Superior temporal gyrus (tissue), 1 donor: ENCODE measurements at regions not wholly inside any gene's neighbourhood (a gene's known extent, or its start where the extent isn't known, plus 50 kb on each side); places are given as distances from the start of the nearest gene placed in this dataset.

Source experiments
- DNase-seq: peaks from one replicate; pipeline ENCODE4 v3.0.0-alpha.2; 2016; ENCODE audit errors: extremely low spot score

DNA sequence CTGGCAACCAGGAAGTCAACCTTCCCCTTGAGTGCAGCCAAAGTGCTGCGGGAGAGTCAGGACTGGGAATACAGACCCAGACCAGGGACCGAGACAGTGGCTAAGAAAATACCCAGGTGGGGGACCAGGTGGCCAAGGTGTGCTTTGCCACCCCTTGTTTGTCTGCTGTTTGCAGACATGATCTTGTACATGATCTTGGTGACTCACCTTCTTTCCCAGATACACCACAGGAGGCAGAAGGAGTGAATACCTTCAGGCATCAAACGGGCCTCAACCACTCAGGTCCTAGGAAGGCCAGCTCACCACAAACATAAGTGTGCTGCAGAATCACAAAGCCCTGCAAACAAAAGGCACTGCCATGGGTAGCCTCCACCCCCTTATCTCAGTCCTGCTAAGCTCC lies 62.0 kb downstream of the CNGA2 start:
- DNase-seq: no peak

GRCh38 chrX:151801980-151802379 lies 67.4 kb downstream of the CNGA2 start:
- DNase-seq: no peak

- DNase-seq: no peak
These were observed 72.5 kb downstream of the CNGA2 start for GRCh38 chrX:151806967-151807540.

- peak; percentile 6 for DNase-seq
These were observed 78.1 kb downstream of the CNGA2 start for GRCh38 chrX:151812661-151813060.

DNA sequence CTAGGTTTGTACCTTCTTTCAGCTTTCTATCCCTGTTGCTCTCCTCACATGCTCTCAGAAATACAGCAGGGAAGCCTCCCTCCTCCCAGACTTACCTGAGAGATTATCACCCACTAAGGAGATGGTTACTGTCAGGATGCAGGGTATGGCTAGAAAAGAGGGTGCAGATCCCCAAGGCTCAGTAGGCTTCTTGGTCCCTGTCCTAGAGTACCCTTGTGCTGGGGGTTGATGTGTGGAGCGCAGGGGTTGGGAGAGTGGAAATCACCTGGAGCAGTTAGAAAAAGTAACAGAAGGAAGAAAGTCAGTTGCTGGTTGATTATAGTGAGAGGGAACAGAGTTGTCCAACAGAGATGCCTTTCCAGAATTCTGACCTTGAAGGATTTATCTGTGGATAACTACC lies 80.2 kb downstream of the CNGA2 start:
- no peak for DNase-seq

- DNase-seq: no peak
These were observed 80.9 kb downstream of the CNGA2 start for GRCh38 chrX:151815398-151815797.

- DNase-seq: peak; percentile 8
These were observed 82.4 kb downstream of the CNGA2 start for GRCh38 chrX:151816934-151817333.

DNA sequence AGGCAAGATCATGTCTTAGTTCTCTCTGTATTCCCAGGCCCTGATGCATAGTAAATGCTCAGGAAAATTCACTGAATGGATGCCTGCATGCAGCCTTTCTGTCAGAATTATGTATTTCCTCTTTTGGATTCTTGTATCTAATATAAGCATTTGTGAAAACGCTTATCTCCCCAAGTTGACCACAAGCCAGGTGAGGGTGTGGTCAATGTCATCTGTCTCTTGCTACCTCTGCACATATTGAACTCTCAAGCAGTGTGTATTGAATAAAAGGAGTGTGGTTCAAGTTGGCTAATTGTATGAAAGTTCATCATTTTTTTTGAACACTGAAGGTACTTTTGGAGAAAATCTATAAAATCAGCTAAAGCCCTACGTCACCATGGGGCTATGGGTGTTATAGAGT lies 84.3 kb downstream of the CNGA2 start:
- no peak for DNase-seq

DNA sequence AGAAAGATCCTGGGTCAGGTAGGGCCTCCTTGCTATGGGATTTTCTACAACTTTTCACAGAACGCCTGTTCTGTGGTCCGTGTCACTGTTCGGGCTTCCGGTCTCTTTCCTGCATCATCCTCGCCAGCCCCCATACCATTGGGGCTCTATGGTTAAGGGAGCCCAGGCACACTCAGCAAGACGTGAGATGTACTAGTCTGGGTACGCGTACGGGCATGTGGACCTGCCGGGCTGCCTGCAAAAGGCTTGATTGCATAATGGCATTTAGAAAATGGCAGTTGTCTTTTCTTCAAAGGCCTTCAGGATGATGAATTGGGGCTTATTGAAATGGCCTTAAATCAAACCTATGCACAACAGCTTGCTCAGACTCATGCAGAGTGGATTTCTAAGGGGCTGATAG lies 86.7 kb downstream of the CNGA2 start:
- no peak for DNase-seq

DNA sequence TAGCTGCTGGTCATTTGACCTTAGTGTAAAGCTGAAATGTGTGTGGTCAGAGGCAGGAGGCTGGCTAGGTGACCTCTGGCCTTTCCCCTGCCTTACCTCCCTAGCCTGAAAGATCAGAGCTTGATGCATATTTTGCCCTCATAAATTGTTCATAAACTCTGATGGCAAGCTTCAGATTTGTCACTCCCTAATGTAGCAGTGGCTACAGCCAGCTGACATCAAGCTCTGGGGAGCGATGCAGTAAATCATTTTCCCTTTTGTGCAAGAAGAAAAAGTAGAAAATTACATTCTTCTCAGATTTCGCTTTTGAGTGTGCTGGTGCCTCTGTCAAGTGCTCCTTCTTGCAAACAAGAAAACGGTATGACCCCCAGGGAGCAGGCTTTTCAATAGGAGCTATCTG lies 87.7 kb upstream of the MAGEA4 start:
- DNase-seq: no peak

- no peak for DNase-seq
These were observed 86.7 kb upstream of the MAGEA4 start for GRCh38 chrX:151825925-151826485.

DNA sequence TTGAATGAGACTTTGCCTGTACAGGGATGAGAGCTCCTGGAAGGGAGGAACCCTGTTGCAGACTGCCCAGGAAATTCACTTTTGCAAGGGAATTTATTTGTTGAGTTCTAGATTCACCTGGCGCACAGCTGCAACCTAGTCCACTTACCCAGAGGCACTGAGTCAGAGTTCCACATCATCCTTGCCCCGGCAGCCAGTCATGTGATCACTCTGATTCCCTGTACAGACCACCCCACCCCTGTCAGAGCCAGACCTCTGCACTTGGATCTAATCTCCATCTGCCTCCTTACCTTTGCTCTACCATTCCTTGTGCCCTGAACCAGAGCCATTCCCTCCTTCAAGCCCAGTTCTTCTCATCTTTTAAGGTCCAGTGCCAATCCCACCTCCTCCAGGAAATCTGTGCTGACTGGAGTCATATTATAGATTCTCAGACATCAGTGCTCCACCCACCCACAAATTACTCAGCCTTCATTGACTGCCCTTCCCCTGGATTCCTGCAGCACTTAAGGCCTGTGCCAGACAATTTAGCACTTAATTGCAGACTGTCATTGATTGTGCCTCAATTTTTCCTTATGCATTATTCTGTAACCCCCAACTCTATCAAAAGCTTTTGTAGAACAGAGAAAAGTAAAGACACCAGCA lies 84.1 kb upstream of the MAGEA4 start:
- DNase-seq: no peak

DNA sequence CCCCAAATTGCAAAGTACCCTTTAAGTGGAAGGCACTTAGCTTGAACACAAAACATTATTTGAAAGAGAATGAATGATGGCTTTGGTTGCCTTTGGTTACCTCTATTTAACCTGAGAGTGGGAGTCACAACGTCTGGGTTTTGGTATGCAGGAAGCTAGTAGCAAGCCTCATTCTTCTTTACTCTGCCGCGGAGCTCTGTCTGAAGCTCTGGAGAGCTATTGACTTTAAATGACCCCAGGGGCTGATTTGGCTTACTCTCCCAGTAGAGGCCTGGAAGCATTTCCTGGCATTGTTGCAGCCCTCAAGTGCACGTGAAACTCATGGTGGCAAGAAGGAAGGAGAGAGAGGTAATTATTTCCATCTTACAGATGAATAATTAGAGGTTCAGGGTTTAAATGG lies 81.8 kb upstream of the MAGEA4 start:
- no peak for DNase-seq

DNA sequence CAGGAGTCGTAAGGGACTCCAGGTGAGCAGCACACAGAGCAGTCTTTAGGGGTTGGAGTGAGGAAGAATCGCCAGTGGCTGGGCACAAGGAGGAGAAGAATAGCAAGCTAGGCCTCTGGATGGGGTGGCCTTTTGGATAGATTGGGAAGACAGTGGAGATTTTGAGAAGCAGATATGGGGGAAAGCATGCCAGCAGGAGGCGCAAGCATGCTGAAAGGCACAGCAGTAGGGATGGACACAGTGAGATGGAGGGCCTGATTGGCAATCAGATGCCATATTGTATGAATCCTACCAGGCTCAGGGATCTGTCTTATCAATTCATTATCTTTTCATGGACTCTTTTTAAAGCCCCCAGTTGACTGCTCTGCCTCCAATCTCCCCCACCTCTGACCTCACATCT lies 60.4 kb upstream of the MAGEA4 start:
- DNase-seq: no peak

GRCh38 chrX:151854726-151855495 lies 57.8 kb upstream of the MAGEA4 start:
- no peak for DNase-seq

DNA sequence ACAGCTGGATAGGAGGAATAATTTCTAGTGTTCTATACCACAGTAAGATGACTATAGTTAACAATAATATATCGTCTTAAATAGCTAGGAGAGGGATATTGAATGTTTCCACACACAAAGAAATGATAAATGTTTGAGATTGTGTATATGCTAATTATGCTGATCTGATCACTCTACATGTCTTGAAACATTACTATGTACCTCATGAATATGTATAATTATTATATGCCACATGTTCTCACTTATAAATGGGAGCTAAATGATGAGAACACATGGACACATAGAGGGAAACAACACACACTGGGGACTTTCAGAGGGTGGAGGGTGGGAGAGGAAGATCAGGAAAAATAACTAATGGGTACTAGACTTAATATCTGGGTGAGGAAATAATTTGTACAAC lies 53.2 kb upstream of the MAGEA4 start:
- DNase-seq: no peak

DNA sequence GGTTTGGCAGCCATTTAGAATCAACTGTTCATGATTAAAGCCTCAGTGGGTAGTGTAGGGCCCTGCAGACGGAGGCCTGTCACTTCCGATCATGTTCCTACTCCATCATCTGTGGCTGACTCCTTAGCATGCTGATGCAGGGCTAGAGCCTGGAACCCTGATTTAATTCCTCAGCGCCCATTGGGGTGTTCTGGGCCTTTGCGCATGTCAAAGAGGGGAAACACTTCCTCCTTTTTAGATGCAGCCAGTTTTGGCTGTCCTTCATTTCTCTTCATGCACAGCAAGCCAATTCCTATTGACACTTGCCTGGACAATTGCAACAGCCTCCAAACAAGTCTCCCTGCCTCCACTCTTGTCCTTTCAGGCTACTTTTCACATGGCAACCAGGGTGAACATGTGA lies 51.9 kb upstream of the MAGEA4 start:
- no peak for DNase-seq
